ENCODE measurements at regions not wholly inside any gene's neighbourhood (a gene's known extent, or its start where the extent isn't known, plus 50 kb on each side); places are given as distances from the start of the nearest gene placed in this dataset.

DNA sequence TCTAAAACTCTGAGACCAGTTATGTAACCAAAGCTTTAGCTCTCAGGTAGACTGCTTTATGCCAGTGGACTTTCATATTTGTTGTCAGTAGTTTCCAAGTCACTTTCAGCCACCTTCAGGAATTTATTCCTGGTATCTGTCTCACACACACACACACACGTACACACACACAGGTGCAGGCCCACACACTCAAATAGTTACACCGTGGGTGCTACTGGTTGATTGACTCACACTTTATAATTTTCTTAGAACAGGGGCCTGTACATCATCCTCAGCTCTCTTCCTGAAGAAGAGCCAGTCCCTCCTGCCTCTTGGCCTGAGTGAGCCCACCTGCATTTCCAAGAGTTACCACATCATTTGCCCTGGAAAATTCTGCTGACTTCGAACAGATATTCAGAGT, 555.2 kb downstream of the SOX6 start:
- no peak for TF ChIP-seq CTCF (conservative IDR thresholded peaks at IDR 0.05; ENCODE audit: low read depth in 2 of 2)
- no peak for TF ChIP-seq EZH2 (IDR thresholded peaks at IDR 0.05; ENCODE audit: low read depth, unreplicated experiment)
